ENCODE measurements at regions not wholly inside any gene's neighbourhood (a gene's known extent, or its start where the extent isn't known, plus 50 kb on each side); places are given as distances from the start of the nearest gene placed in this dataset.

DNA sequence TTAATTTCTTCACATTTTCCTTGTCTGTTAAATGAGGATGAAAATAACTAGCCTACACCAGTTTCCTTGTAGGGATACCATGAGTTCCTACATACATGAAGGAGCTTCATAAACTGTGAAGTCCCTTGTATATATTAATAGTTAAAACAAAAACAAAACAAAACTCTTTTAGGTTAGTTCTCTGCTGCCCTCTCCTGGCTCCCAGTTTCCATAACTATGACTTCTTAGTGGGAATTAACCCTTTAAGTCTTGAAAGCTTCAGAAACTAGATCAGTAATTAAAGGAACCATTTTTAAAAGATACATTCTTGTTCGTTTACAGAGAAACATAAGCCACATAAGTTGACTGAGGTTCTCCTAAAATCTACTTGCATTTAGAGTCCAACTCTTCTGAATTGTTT, 500.0 kb upstream of the C9orf72 start:
- peaks cover 0 to 1% (median 0%) of the 10 kb centered on the region in 11 donors for H3K9me3 Mint-ChIP-seq
- CTCF ChIA-PET = no interaction called here

DNA sequence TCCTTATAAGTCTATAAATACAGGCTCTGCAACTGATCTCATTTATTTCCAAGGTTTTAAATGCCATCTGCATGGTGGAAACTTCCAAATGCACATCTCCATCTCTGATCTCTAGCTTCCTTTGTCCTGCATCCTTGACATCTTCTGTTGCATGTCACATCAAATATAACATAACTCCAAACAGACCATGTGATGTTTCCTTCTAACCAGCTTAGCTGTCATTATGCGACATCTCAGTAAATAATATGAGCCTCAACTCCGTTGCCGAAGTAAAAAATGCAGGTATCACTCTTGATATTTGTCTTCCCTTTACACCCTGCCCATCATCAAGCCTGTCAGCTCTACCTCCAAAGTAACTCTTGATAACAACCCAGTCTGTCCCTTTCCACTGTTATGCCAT, 506.4 kb upstream of the C9orf72 start:
- POLR2A ChIA-PET = no interaction called here
- H3K9me3 Mint-ChIP-seq = peaks cover 0 to 13% (median 0%) of the 10 kb centered on the region in 11 donors
- intact Hi-C loops (cut with micrococcal nuclease) = no loop called here

More for the DNA sequence above, 500.0 kb upstream of the C9orf72 start:
- intact Hi-C loops (cut with micrococcal nuclease) = loop anchor here (1.0 to 2.0 kb wide), 2 partner anchors 347 to 740 kb away; no protein-coding TSS in a partner anchor
- H3K4me1 Mint-ChIP-seq = no peaks in the 10 kb centered on the region
- Histone ChIP-seq H3K4me3 (ENCODE audit: low read length) (no peak overlapping the region), H3K27me3 (ENCODE audit: control insufficient read depth in 2 of 2, insufficient read depth in 2 of 2, low read length in 2 of 2) (no peaks in the 10 kb centered on the region), H3K9me3 (ENCODE audit: control insufficient read depth in 2 of 3, low read length in 3 of 3) (no peaks in the 10 kb centered on the region), H3K27ac (ENCODE audit: low read depth, low read length) (no peak overlapping the region), H3K4me1 (ENCODE audit: control insufficient read depth in 2 of 2, insufficient read depth in 2 of 2, low read length in 2 of 2) (no peaks in the 10 kb centered on the region), H3K36me3 (ENCODE audit: control insufficient read depth in 2 of 3, insufficient read depth in 3 of 3, low read length in 3 of 3) (no peaks in the 10 kb centered on the region)
- H3K27ac Mint-ChIP-seq = no peak overlapping the region
- no peak for ATAC-seq
- POLR2A ChIA-PET = no interaction called here
- no peak for DNase-seq
- no peaks in the 10 kb centered on the region for H3K27me3 Mint-ChIP-seq
- H3K4me3 Mint-ChIP-seq = no peak overlapping the region
- H3K36me3 Mint-ChIP-seq = no peaks in the 10 kb centered on the region

DNA sequence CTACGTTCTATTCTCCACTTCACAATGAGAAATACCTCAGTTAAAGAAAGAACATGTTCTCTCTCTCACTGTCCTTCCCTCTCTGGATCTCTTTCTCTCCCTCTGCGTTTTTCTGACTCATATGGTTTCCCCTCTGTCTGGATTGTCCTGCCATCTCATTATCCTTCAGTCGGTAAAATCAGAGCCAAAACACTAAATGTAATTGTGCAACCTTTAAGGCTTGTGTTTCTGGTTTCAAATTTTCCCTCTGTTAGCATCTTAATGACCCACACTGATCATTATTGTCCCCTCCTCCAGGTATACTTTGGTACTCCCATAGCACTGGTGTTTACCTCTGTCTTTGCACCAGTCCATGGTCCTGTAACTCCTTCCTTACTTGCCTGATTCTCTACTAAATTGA, 509.4 kb upstream of the C9orf72 start:
- ChIA-PET POLR2A (no interaction called here), CTCF (no interaction called here)
- H3K27me3 ChIP-seq (ENCODE audit: control insufficient read depth in 2 of 2, insufficient read depth in 2 of 2, low read length in 2 of 2) = no peaks in the 10 kb centered on the region
- no peaks in the 10 kb centered on the region for H3K36me3 Mint-ChIP-seq
- no peak overlapping the region for H3K4me3 ChIP-seq (ENCODE audit: low read length)
- intact Hi-C loops (cut with micrococcal nuclease) = no loop called here
- peaks cover 0 to 16% (median 0%) of the 10 kb centered on the region in 11 donors for H3K9me3 Mint-ChIP-seq
- ATAC-seq = no peak
- H3K36me3 ChIP-seq (ENCODE audit: control insufficient read depth in 2 of 3, insufficient read depth in 3 of 3, low read length in 3 of 3) = no peaks in the 10 kb centered on the region
- H3K27ac Mint-ChIP-seq = no peak overlapping the region
- H3K4me3 Mint-ChIP-seq = no peak overlapping the region
- H3K27ac ChIP-seq (ENCODE audit: low read depth, low read length) = no peak overlapping the region
- no peaks in the 10 kb centered on the region for H3K9me3 ChIP-seq (ENCODE audit: control insufficient read depth in 2 of 3, low read length in 3 of 3)
- peaks cover 0 to 3% (median 0%) of the 10 kb centered on the region in 5 donors for H3K27me3 Mint-ChIP-seq
- DNase-seq = no peak
- H3K4me1 Mint-ChIP-seq = no peaks in the 10 kb centered on the region
- H3K4me1 ChIP-seq (ENCODE audit: control insufficient read depth in 2 of 2, insufficient read depth in 2 of 2, low read length in 2 of 2) = no peaks in the 10 kb centered on the region

More for the DNA sequence above, 506.4 kb upstream of the C9orf72 start:
- CTCF ChIA-PET = no interaction called here
- ATAC-seq (no peak), DNase-seq (no peak)
- no peak overlapping the region for H3K27ac Mint-ChIP-seq
- no peaks in the 10 kb centered on the region for H3K4me1 Mint-ChIP-seq
- H3K4me3 ChIP-seq (ENCODE audit: low read length) = no peak overlapping the region
- no peaks in the 10 kb centered on the region for H3K27me3 ChIP-seq (ENCODE audit: control insufficient read depth in 2 of 2, insufficient read depth in 2 of 2, low read length in 2 of 2)
- H3K4me1 ChIP-seq (ENCODE audit: control insufficient read depth in 2 of 2, insufficient read depth in 2 of 2, low read length in 2 of 2) = no peaks in the 10 kb centered on the region
- no peaks in the 10 kb centered on the region for H3K9me3 ChIP-seq (ENCODE audit: control insufficient read depth in 2 of 3, low read length in 3 of 3)
- H3K36me3 Mint-ChIP-seq = no peaks in the 10 kb centered on the region
- no peak overlapping the region for H3K27ac ChIP-seq (ENCODE audit: low read depth, low read length)
- no peaks in the 10 kb centered on the region for H3K36me3 ChIP-seq (ENCODE audit: control insufficient read depth in 2 of 3, insufficient read depth in 3 of 3, low read length in 3 of 3)
- no peak overlapping the region for H3K4me3 Mint-ChIP-seq
- H3K27me3 Mint-ChIP-seq = no peaks in the 10 kb centered on the region

DNA sequence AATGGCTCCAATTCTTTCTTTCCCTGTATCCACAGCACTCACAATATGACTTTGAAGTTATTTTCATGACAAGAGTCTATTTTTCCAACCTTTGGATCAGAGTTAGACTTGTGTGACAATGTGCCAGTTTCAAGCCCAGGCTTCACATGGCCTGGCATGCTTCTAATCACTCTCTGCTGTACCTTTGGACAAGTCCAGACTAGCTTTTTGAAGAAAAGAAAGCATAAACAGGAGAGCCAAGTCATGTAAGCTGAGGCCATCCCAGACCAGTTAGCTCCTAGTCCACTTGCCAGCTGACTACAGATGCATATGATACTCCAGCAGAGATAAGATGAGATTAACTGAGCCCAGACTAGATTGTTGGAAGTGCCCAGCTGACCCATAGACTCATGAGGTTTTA, 513.6 kb upstream of the C9orf72 start:
- no peak overlapping the region for H3K4me3 Mint-ChIP-seq
- ATAC-seq = no peak
- POLR2A ChIA-PET = no interaction called here

DNA sequence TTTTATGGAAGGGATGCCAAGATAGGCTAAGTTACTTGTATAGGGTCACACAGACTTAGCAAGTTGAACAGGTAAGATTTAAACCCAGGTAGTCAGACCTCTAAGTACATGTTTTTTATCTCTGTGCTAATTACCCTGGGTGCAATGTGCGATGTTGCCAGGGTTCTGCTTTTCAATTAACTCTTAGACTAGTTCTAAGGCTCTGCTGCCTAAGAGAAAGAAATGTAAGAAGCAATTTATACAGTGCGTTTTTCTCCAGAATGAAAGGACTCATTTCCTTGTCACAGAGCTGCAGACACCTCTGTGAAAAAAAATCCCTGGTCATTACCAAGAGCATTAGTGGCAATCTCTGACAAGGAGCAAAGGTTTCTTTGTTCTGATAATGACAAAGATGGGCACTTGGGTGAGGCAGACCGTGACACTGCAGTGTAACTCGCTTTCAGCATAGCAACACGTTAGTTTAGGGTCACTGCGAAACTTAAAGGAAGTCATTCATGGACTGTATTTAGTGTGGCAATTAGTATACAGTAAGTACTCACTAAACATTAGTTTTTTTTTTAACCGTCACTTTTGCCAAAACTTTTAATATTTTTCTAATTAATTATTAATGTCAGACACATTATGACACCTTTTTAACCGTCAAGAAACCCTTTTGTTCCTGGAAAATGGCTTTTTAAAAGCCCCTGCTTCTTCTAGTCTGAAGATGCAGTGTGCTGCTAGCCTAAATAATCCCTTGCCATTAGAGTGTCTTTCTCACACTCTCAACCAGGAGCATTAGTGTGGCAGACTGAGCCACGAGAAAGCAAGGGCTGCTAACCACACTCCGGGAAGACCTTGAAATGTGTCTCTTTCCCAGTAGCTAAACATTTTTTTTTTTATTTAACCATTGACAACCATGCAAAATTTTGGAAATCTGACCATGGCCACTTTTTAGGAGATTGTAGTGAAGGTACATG, 520.0 kb upstream of the C9orf72 start:
- peaks cover 0 to 10% (median 4%) of the 10 kb centered on the region in 11 donors for H3K9me3 Mint-ChIP-seq
- Histone ChIP-seq H3K27ac (ENCODE audit: low read depth, low read length) (no peak overlapping the region), H3K9me3 (ENCODE audit: control insufficient read depth in 2 of 3, low read length in 3 of 3) (no peaks in the 10 kb centered on the region), H3K27me3 (ENCODE audit: control insufficient read depth in 2 of 2, insufficient read depth in 2 of 2, low read length in 2 of 2) (no peaks in the 10 kb centered on the region), H3K4me1 (ENCODE audit: control insufficient read depth in 2 of 2, insufficient read depth in 2 of 2, low read length in 2 of 2) (no peaks in the 10 kb centered on the region), H3K36me3 (ENCODE audit: control insufficient read depth in 2 of 3, insufficient read depth in 3 of 3, low read length in 3 of 3) (no peaks in the 10 kb centered on the region), H3K4me3 (ENCODE audit: low read length) (no peak overlapping the region)
- DNase-seq = no peak
- intact Hi-C loops (cut with micrococcal nuclease) = no loop called here
- H3K4me3 Mint-ChIP-seq = no peak overlapping the region
- ATAC-seq = no peak
- POLR2A ChIA-PET = no interaction called here
- H3K27ac Mint-ChIP-seq = no peak overlapping the region
- no peaks in the 10 kb centered on the region for H3K36me3 Mint-ChIP-seq
- H3K27me3 Mint-ChIP-seq = no peaks in the 10 kb centered on the region
- CTCF ChIA-PET = no interaction called here
- no peaks in the 10 kb centered on the region for H3K4me1 Mint-ChIP-seq

More for the DNA sequence above, 513.6 kb upstream of the C9orf72 start:
- no peaks in the 10 kb centered on the region for H3K36me3 ChIP-seq (ENCODE audit: control insufficient read depth in 2 of 3, insufficient read depth in 3 of 3, low read length in 3 of 3)
- H3K9me3 ChIP-seq (ENCODE audit: control insufficient read depth in 2 of 3, low read length in 3 of 3) = no peaks in the 10 kb centered on the region
- H3K9me3 Mint-ChIP-seq = peaks cover 0 to 19% (median 0%) of the 10 kb centered on the region in 11 donors
- H3K27ac ChIP-seq (ENCODE audit: low read depth, low read length) = no peak overlapping the region
- intact Hi-C loops (cut with micrococcal nuclease) = no loop called here
- H3K27me3 Mint-ChIP-seq = peaks cover 0 to 3% (median 0%) of the 10 kb centered on the region in 5 donors
- no peak overlapping the region for H3K27ac Mint-ChIP-seq
- H3K27me3 ChIP-seq (ENCODE audit: control insufficient read depth in 2 of 2, insufficient read depth in 2 of 2, low read length in 2 of 2) = no peaks in the 10 kb centered on the region
- H3K4me3 ChIP-seq (ENCODE audit: low read length) = no peak overlapping the region
- H3K4me1 ChIP-seq (ENCODE audit: control insufficient read depth in 2 of 2, insufficient read depth in 2 of 2, low read length in 2 of 2) = no peaks in the 10 kb centered on the region
- H3K36me3 Mint-ChIP-seq = no peaks in the 10 kb centered on the region
- CTCF ChIA-PET = no interaction called here
- DNase-seq = no peak
- H3K4me1 Mint-ChIP-seq = no peaks in the 10 kb centered on the region

DNA sequence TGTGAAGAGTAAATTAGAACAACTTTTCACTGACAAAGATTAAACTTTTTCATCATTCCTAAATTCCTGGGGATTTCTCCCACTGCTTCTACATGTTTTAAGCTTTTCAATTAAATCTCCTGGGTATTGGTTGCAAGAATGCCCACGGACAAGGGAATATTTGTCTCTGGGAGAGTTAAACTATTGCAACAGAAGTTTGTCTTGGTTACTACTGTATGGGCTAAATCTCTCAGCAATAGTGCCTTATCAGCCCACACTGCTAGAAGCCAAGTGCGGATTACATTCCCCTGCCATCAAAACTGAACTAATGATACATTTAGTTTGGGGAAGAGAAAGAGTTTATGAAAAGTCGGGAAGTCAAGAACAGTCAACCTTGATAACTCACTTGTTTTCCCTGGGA, 528.2 kb upstream of the C9orf72 start:
- Mint-ChIP-seq H3K27ac (no peak overlapping the region), H3K9me3 (peaks cover 0 to 6% (median 0%) of the 10 kb centered on the region in 11 donors), H3K4me3 (no peak overlapping the region), H3K36me3 (no peaks in the 10 kb centered on the region), H3K4me1 (no peaks in the 10 kb centered on the region), H3K27me3 (no peaks in the 10 kb centered on the region)
- Histone ChIP-seq H3K9me3 (ENCODE audit: control insufficient read depth in 2 of 3, low read length in 3 of 3) (no peaks in the 10 kb centered on the region), H3K4me1 (ENCODE audit: control insufficient read depth in 2 of 2, insufficient read depth in 2 of 2, low read length in 2 of 2) (no peaks in the 10 kb centered on the region), H3K36me3 (ENCODE audit: control insufficient read depth in 2 of 3, insufficient read depth in 3 of 3, low read length in 3 of 3) (no peaks in the 10 kb centered on the region), H3K27me3 (ENCODE audit: control insufficient read depth in 2 of 2, insufficient read depth in 2 of 2, low read length in 2 of 2) (no peaks in the 10 kb centered on the region), H3K27ac (ENCODE audit: low read depth, low read length) (no peak overlapping the region), H3K4me3 (ENCODE audit: low read length) (no peak overlapping the region)
- CTCF ChIA-PET = no interaction called here
- intact Hi-C loops (cut with micrococcal nuclease) = no loop called here
- no peak for ATAC-seq
- POLR2A ChIA-PET = no interaction called here
- no peak for DNase-seq

DNA sequence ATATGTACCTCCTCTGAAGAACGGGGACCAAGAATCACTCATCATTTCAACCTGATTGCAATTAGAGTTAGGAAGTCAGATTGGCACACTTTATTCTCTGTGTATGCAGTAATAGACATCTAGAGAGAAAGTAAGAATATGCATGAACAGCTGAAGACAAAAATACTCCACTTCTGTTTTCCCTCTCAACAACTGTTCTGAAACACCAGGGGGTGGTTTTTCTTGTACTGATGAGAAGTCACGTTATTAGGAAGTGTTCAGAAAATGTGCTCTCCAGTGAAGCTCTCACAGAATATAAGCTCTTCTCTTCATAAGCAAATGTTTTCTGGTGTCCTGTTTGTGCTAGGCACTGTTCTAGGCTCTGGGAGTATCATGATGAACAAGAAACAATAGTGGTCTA, 531.7 kb upstream of the C9orf72 start:
- Mint-ChIP-seq H3K27me3 (no peaks in the 10 kb centered on the region), H3K4me3 (no peak overlapping the region), H3K4me1 (no peaks in the 10 kb centered on the region), H3K27ac (no peak overlapping the region), H3K36me3 (no peaks in the 10 kb centered on the region), H3K9me3 (peaks cover 0 to 11% (median 0%) of the 10 kb centered on the region in 11 donors)
- ChIA-PET CTCF (no interaction called here), POLR2A (no interaction called here)
- Histone ChIP-seq H3K4me1 (ENCODE audit: control insufficient read depth in 2 of 2, insufficient read depth in 2 of 2, low read length in 2 of 2) (no peaks in the 10 kb centered on the region), H3K4me3 (ENCODE audit: low read length) (no peak overlapping the region), H3K36me3 (ENCODE audit: control insufficient read depth in 2 of 3, insufficient read depth in 3 of 3, low read length in 3 of 3) (no peaks in the 10 kb centered on the region), H3K27me3 (ENCODE audit: control insufficient read depth in 2 of 2, insufficient read depth in 2 of 2, low read length in 2 of 2) (no peaks in the 10 kb centered on the region), H3K27ac (ENCODE audit: low read depth, low read length) (no peak overlapping the region), H3K9me3 (ENCODE audit: control insufficient read depth in 2 of 3, low read length in 3 of 3) (no peaks in the 10 kb centered on the region)
- intact Hi-C loops (cut with micrococcal nuclease) = no loop called here
- no peak for ATAC-seq
- no peak for DNase-seq
